Stomach (tissue), 8 donors: ENCODE measurements at regions not wholly inside any gene's neighbourhood (a gene's known extent, or its start where the extent isn't known, plus 50 kb on each side); places are given as distances from the start of the nearest gene placed in this dataset.

ENCODE experiments used
- DNase-seq, 2 donors: peaks; one replicate each; pipeline versions ENCODE4 v3.0.0 to v3.0.0-alpha.2; 2013 to 2019
- H3K27ac ChIP-seq, 5 donors: fragments of 200-600 bp in 4 of 5; sonication (generic) in 4 of 5; one replicate each; pipeline ENCODE4 v1.5.1; 2013 to 2019; ENCODE audit warnings: mild to moderate bottlenecking in 1 of 5, moderate library complexity in 1 of 5
- H3K27me3 ChIP-seq, 3 donors: fragments of 200-600 bp; sonication (generic); one replicate each; pipeline ENCODE4 v1.5.1; 2017 to 2019; ENCODE audit warnings: mixed run types in 1 of 3
- H3K36me3 ChIP-seq, 4 donors: fragments of 200-600 bp; sonication (generic); 1 replicate in 3 of 4; 2 replicates in 1 of 4; pipeline ENCODE4 v1.5.1; 2016 to 2019
- H3K4me1 ChIP-seq, 4 donors: fragments of 200-600 bp; sonication (generic); one replicate each; pipeline ENCODE4 v1.5.1; 2016 to 2019
- H3K4me3 ChIP-seq, 4 donors: fragments of 200-600 bp; sonication (generic) in 3 of 4; one replicate each; pipeline ENCODE4 v1.5.1; 2016 to 2019; ENCODE audit warnings: mild to moderate bottlenecking in 1 of 4
- H3K9me3 ChIP-seq, 4 donors: fragments of 200-600 bp; sonication (generic); one replicate each; pipeline ENCODE4 v1.5.1; 2016 to 2019
- CTCF ChIP-seq, 7 experiments: fragments of 450-650 bp in 4 of 7; fragments of 200-600 bp in 3 of 7; sonication (generic) in 3 of 7; IDR thresholded peaks; one replicate each; pipeline ENCODE4 v1.5.1; 2016 to 2019; ENCODE audit warnings: antibody characterized with exemption in 7 of 7, control low read depth in 2 of 7, mild to moderate bottlenecking in 1 of 7
- EP300 ChIP-seq: sonication (generic); formaldehyde crosslinking; IDR thresholded peaks from one replicate; pipeline ENCODE4 v1.6.1; 2017; ENCODE audit warnings: antibody characterized with exemption
- POLR2A ChIP-seq, 4 donors: fragments of 450-650 bp; IDR thresholded peaks; one replicate each; pipeline ENCODE4 v1.6.1; 2016; ENCODE audit warnings: antibody characterized with exemption in 4 of 4, control low read depth in 2 of 4, mild to moderate bottlenecking in 1 of 4, moderate library complexity in 1 of 4
- POLR2AphosphoS5 ChIP-seq, 3 donors: sonication (generic); formaldehyde crosslinking; IDR thresholded peaks; one replicate each; pipeline ENCODE4 v1.6.1; 2016; ENCODE audit warnings: antibody characterized with exemption in 3 of 3
- WGBS, 5 donors: extraction: QIAGEN DNeasy Blood & Tissue Kit in 3 of 5; methylation state at CpG; one replicate each; pipeline versions ENCODE4 v1.1.5 to v1.1.7; 2013 to 2018; 5-methylcytosine and 5-hydroxymethylcytosine counted together
- intact Hi-C: fragments of 100-400 bp; cut with DNase I; formaldehyde crosslinking; loops from one replicate; pipeline ENCODE4 v1.15.1; 2023; ENCODE audit warnings: low total_unique reads
- donor health status: healthy with polysubstance abuse.
- donor health status: Bipolar disorder and iron deficiency.
- donor health status: healthy.

- no peaks in the 10 kb centered on the region for H3K4me1 ChIP-seq
- H3K4me3 ChIP-seq = no peak overlapping the region
- no peak overlapping the region for H3K27ac ChIP-seq
- intact Hi-C loops = no loop called here
- H3K9me3 ChIP-seq = no peaks in the 10 kb centered on the region
- no peak for DNase-seq
- no peaks in the 10 kb centered on the region for H3K27me3 ChIP-seq
- TF ChIP-seq EP300 (no peak), POLR2A (IDR thresholded peaks at IDR 0.05) (no peak), CTCF (IDR thresholded peaks at IDR 0.05) (no peak), POLR2AphosphoS5 (IDR thresholded peaks at IDR 0.05) (no peak)
- 58 to 79% (median 71%) methylated on average over 2 of the region's 2 CpGs for WGBS, 5 donors
- no peaks in the 10 kb centered on the region for H3K36me3 ChIP-seq
Observed at GRCh38 chr18:42559069-42559690, 556.3 kb downstream of the RIT2 start.

- Histone ChIP-seq H3K9me3 (no peaks in the 10 kb centered on the region), H3K36me3 (no peaks in the 10 kb centered on the region), H3K4me1 (no peaks in the 10 kb centered on the region), H3K27ac (no peak overlapping the region), H3K4me3 (no peak overlapping the region), H3K27me3 (no peaks in the 10 kb centered on the region)
- 70 to 77% (median 74%) methylated on average over 1 of the region's 1 CpG for WGBS, 5 donors
- DNase-seq = no peak
- TF ChIP-seq POLR2A (IDR thresholded peaks at IDR 0.05) (no peak), CTCF (IDR thresholded peaks at IDR 0.05) (no peak), EP300 (no peak), POLR2AphosphoS5 (IDR thresholded peaks at IDR 0.05) (no peak)
- intact Hi-C loops = no loop called here
Observed at GRCh38 chr18:42561521-42561920, 554.0 kb downstream of the RIT2 start.

GRCh38 chr18:42563995-42564394, 551.5 kb downstream of the RIT2 start:
- Histone ChIP-seq H3K4me3 (no peak overlapping the region), H3K36me3 (no peaks in the 10 kb centered on the region), H3K4me1 (no peaks in the 10 kb centered on the region), H3K27ac (no peak overlapping the region), H3K9me3 (no peaks in the 10 kb centered on the region), H3K27me3 (no peaks in the 10 kb centered on the region)
- 69 to 84% (median 76%) methylated on average over 3 of the region's 3 CpGs for WGBS, 5 donors
- DNase-seq = no peak
- intact Hi-C loops = no loop called here
- no peak for TF ChIP-seq CTCF (IDR thresholded peaks at IDR 0.05)
- TF ChIP-seq POLR2AphosphoS5 (IDR thresholded peaks at IDR 0.05) = no peak
- TF ChIP-seq POLR2A (IDR thresholded peaks at IDR 0.05) = no peak

GRCh38 chr18:42564761-42565160, 550.7 kb downstream of the RIT2 start:
- no peaks in the 10 kb centered on the region for H3K4me1 ChIP-seq
- H3K27ac ChIP-seq = no peak overlapping the region
- no peaks in the 10 kb centered on the region for H3K36me3 ChIP-seq
- no peaks in the 10 kb centered on the region for H3K9me3 ChIP-seq
- TF ChIP-seq CTCF (IDR thresholded peaks at IDR 0.05) (no peak), POLR2A (IDR thresholded peaks at IDR 0.05) (no peak), EP300 (no peak), POLR2AphosphoS5 (IDR thresholded peaks at IDR 0.05) (no peak)
- H3K27me3 ChIP-seq = no peaks in the 10 kb centered on the region
- no peak overlapping the region for H3K4me3 ChIP-seq
- WGBS, 5 donors = 54 to 93% (median 80%) methylated on average over 1 of the region's 1 CpG
- DNase-seq = no peak
- intact Hi-C loops = no loop called here
